ENCODE measurements at regions not wholly inside any gene's neighbourhood (a gene's known extent, or its start where the extent isn't known, plus 50 kb on each side); places are given as distances from the start of the nearest gene placed in this dataset.

DNA sequence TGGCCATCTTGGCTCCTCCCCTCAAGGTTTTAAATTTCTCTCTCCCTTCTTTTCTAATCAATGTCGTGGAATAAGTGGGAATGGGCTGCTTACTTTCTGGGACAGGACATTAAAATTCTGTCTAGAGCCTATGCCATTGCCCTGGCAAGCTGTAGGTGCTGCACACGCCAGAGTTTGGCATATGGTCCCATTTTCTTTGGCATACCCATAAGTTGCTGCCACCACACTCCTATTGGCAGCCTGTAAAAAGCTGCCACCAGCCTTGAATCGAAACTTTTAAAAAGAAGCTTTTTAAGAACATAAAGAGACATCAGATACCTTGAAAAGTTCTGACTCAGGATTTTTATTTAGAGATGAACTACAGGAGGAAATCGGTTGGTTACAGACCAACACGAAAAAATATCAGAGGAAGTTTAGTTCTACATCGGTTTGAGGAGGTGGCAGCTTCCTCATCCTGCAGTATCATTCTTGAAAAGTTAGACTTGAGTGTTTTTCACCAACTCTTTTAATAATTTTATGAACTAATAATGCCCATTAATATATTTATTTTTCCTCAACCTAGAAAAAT lies 517.8 kb upstream of the ANO5 start:
- no peak for TF ChIP-seq POLR2A (IDR thresholded peaks at IDR 0.05)
- TF ChIP-seq, protein P1, sequence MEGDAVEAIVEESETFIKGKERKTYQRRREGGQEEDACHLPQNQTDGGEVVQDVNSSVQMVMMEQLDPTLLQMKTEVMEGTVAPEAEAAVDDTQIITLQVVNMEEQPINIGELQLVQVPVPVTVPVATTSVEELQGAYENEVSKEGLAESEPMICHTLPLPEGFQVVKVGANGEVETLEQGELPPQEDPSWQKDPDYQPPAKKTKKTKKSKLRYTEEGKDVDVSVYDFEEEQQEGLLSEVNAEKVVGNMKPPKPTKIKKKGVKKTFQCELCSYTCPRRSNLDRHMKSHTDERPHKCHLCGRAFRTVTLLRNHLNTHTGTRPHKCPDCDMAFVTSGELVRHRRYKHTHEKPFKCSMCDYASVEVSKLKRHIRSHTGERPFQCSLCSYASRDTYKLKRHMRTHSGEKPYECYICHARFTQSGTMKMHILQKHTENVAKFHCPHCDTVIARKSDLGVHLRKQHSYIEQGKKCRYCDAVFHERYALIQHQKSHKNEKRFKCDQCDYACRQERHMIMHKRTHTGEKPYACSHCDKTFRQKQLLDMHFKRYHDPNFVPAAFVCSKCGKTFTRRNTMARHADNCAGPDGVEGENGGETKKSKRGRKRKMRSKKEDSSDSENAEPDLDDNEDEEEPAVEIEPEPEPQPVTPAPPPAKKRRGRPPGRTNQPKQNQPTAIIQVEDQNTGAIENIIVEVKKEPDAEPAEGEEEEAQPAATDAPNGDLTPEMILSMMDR (IDR thresholded peaks at IDR 0.05 in 4 of 5, conservative IDR thresholded peaks at IDR 0.05 in 1 of 5) = no peak

Measured in gastrocnemius medialis (tissue), 4 donors.